ENCODE measurements at regions not wholly inside any gene's neighbourhood (a gene's known extent, or its start where the extent isn't known, plus 50 kb on each side); places are given as distances from the start of the nearest gene placed in this dataset.

- no peak for DNase-seq
Measured at GRCh38 chrX:66328950-66329596, 165.0 kb downstream of the HEPH start.

- DNase-seq = no peak
Measured at GRCh38 chrX:66360894-66361293, 196.8 kb downstream of the HEPH start.

GRCh38 chrX:66384722-66385121 lies 220.7 kb downstream of the HEPH start:
- no peak for DNase-seq

GRCh38 chrX:66399273-66399672 lies 235.2 kb downstream of the HEPH start:
- DNase-seq = no peak

- DNase-seq = no peak
Measured at GRCh38 chrX:66402165-66402564, 236.7 kb downstream of the EDA2R start.

GRCh38 chrX:66408507-66408906 lies 230.4 kb downstream of the EDA2R start:
- peak; percentile 0 for DNase-seq

- no peak for DNase-seq
Measured at GRCh38 chrX:66410806-66411205, 228.1 kb downstream of the EDA2R start.

Measured in NCI-H1105 treated with DMSO at 0.1 percent for 48 hours (cell line).